Esophagus squamous epithelium (tissue), 4 donors: ENCODE measurements at regions not wholly inside any gene's neighbourhood (a gene's known extent, or its start where the extent isn't known, plus 50 kb on each side); places are given as distances from the start of the nearest gene placed in this dataset.

Source experiments
- POLR2A ChIP-seq, 4 donors: fragments of 450-650 bp; IDR thresholded peaks; one replicate each; pipeline ENCODE4 v1.6.1; 2017; ENCODE audit warnings: antibody characterized with exemption in 4 of 4, mild to moderate bottlenecking in 4 of 4, moderate library complexity in 3 of 4
- TF ChIP-seq, protein P1 (sequence below), 6 experiments: fragments of 450-650 bp in 4 of 6; fragments of 200-600 bp in 2 of 6; sonication (generic) in 2 of 6; IDR thresholded peaks; one replicate each; pipeline ENCODE4 v1.5.1; 2016 to 2019; ENCODE audit warnings: antibody characterized with exemption in 6 of 6, mild to moderate bottlenecking in 4 of 6, moderate library complexity in 4 of 6

DNA sequence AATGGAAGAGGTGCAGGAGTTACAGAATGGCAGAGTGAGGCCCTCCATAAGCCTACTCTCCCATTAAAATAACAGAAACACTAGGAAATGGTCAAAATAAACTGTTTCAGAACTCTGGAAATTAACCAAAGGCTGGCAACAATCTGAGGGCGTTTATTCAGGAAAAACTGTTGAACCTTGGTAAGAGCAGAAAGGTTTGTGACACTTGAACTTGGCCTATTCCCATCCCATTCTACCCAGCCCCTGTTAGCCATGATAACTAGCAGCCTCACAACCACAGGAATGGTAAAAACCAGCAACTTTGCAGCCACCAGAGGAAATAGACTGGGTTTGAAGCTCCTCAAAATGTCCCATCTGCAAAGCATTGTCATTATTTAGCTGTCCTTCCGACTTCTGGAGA, 256.8 kb downstream of the RHOU start:
- TF ChIP-seq POLR2A (IDR thresholded peaks at IDR 0.05) = no peak
- TF ChIP-seq, protein P1, sequence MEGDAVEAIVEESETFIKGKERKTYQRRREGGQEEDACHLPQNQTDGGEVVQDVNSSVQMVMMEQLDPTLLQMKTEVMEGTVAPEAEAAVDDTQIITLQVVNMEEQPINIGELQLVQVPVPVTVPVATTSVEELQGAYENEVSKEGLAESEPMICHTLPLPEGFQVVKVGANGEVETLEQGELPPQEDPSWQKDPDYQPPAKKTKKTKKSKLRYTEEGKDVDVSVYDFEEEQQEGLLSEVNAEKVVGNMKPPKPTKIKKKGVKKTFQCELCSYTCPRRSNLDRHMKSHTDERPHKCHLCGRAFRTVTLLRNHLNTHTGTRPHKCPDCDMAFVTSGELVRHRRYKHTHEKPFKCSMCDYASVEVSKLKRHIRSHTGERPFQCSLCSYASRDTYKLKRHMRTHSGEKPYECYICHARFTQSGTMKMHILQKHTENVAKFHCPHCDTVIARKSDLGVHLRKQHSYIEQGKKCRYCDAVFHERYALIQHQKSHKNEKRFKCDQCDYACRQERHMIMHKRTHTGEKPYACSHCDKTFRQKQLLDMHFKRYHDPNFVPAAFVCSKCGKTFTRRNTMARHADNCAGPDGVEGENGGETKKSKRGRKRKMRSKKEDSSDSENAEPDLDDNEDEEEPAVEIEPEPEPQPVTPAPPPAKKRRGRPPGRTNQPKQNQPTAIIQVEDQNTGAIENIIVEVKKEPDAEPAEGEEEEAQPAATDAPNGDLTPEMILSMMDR (IDR thresholded peaks at IDR 0.05) = no peak
